HepG2 (cell line): ENCODE measurements at regions not wholly inside any gene's neighbourhood (a gene's known extent, or its start where the extent isn't known, plus 50 kb on each side); places are given as distances from the start of the nearest gene placed in this dataset.
A peak's percentile ranks its signal among the peaks of the same experiment; 100 is the strongest.

Experiments
- ATAC-seq: fragments of 200-7000 bp; cut with Tn5 transposase; 3 replicates; pipeline ENCODE4 v1.9.1; 2020; ENCODE audit warnings: mild to moderate bottlenecking, moderate library complexity
- BruUV-seq: library from RNA; stranded (reverse); fragments of 400-500 nt; replicated peaks from 2 replicates; lab custom pipeline; 2021; lab: Mats Ljungman, UMichigan
- CTCF ChIA-PET: fragments of 300-600 bp; formaldehyde crosslinking; extraction: SDS; loops from one replicate; lab custom pipeline; 2021; ENCODE audit warnings: low total read pairs, inconsistent platforms, low intra/inter-chr PET ratio; lab: Yijun Ruan, JAX
- POLR2A ChIA-PET: fragments of 350-600 bp; sonication (Branson Sonifier 250); formaldehyde crosslinking; loops from one replicate; lab custom pipeline; 2020; ENCODE audit warnings: antibody characterized with exemption, inconsistent platforms; lab: Yijun Ruan, JAX
- DNase-seq: peaks from one replicate; pipeline ENCODE4 v3.0.0-alpha.2; 2015; ENCODE audit warnings: low spot score
- FAIRE-seq: peaks from 3 replicates; lab custom pipeline; 2011; peaks lifted over from hg19 to GRCh38; lab: Jason Lieb, UNC
- H2AFZ ChIP-seq: one replicate; pipeline ENCODE4 v1.6.1; 2011; ENCODE audit warnings: low read length, inconsistent platforms
- H3K27ac ChIP-seq: fragments of 300-600 bp; 3 replicates; pipeline ENCODE4 v1.8.0; 2011; ENCODE audit warnings: mixed run types, mild to moderate bottlenecking, mixed read lengths, low read length, inconsistent platforms; ENCODE audit not compliant: insufficient read depth; ENCODE audit errors: extremely low read length
- H3K27me3 ChIP-seq, 2 experiments: fragments of 200-600 bp in 1 of 2; 2 replicates in 1 of 2; 3 replicates in 1 of 2; pipeline versions ENCODE4 v1.6.0 to v1.8.0; 2011; ENCODE audit warnings: low read length in 2 of 2, mild to moderate bottlenecking in 2 of 2, moderate library complexity in 2 of 2, inconsistent platforms in 1 of 2; ENCODE audit not compliant: insufficient read depth in 2 of 2, control insufficient read depth in 1 of 2
- H3K36me3 ChIP-seq, 2 experiments: fragments of 200-600 bp in 1 of 2; replicated peaks in 1 of 2; 2 replicates in 1 of 2; 3 replicates in 1 of 2; pipeline versions ENCODE4 v1.5.1 to v1.8.0; 2011; ENCODE audit warnings: low read length in 2 of 2, inconsistent platforms in 1 of 2; ENCODE audit not compliant: insufficient read depth in 2 of 2, control insufficient read depth in 1 of 2
- H3K4me1 ChIP-seq: 2 replicates; pipeline ENCODE4 v1.5.1; 2012; ENCODE audit warnings: low read length, inconsistent platforms; ENCODE audit not compliant: insufficient read depth
- H3K4me2 ChIP-seq: 2 replicates; pipeline ENCODE4 v1.6.0; 2011; ENCODE audit warnings: low read depth, low read length, inconsistent platforms
- H3K4me3 ChIP-seq, 3 experiments: fragments of 200-600 bp in 1 of 3; sonication (generic), shearing (Covaris generic) in 1 of 3; replicated peaks in 1 of 3; 2 replicates each; pipeline ENCODE4 v1.5.1; 2011 to 2016; ENCODE audit warnings: low read length in 3 of 3, inconsistent platforms in 2 of 3, low read depth in 2 of 3, mild to moderate bottlenecking in 2 of 3, control low read depth in 1 of 3, mixed read lengths in 1 of 3; ENCODE audit not compliant: insufficient read depth in 1 of 3
- H3K79me2 ChIP-seq: one replicate; pipeline ENCODE4 v1.6.1; 2011; ENCODE audit warnings: low read length, inconsistent platforms; ENCODE audit not compliant: insufficient read depth
- H3K9ac ChIP-seq: 2 replicates; pipeline ENCODE4 v1.6.0; 2011; ENCODE audit warnings: mild to moderate bottlenecking, low read depth, low read length, inconsistent platforms; ENCODE audit not compliant: insufficient read depth
- H3K9me3 ChIP-seq: 2 replicates; pipeline ENCODE4 v1.5.1; 2012; ENCODE audit warnings: mild to moderate bottlenecking, low read length
- H4K20me1 ChIP-seq: 2 replicates; pipeline ENCODE4 v1.6.0; 2011; ENCODE audit warnings: inconsistent platforms, mild to moderate bottlenecking, low read length, moderate library complexity; ENCODE audit not compliant: insufficient read depth
- HNRNPLL ChIP-seq: fragments of 200-400 bp; formaldehyde crosslinking; IDR thresholded peaks from 2 replicates; pipeline ENCODE4 v1.6.1; 2017; ENCODE audit warnings: mild to moderate bottlenecking, low read depth, low read length; ENCODE audit not compliant: poor library complexity, severe bottlenecking
- PCBP1 ChIP-seq: fragments of 200-400 bp; formaldehyde crosslinking; IDR thresholded peaks from 2 replicates; pipeline ENCODE4 v1.6.1; 2017; ENCODE audit warnings: mild to moderate bottlenecking, low read depth, low read length, borderline replicate concordance
- SMAD3 ChIP-seq: sonication (generic); formaldehyde crosslinking; IDR thresholded peaks from 2 replicates; pipeline ENCODE4 v1.4.0; 2020; ENCODE audit warnings: missing genetic modification reagents
- WGBS: methylation state at CpG from one replicate; pipeline ENCODE4 v1.1.6; 2017; ENCODE audit warnings: low lambda C conversion rate; 5-methylcytosine and 5-hydroxymethylcytosine counted together
- in situ Hi-C: cut with HindIII; loops from 2 replicates; pipeline ENCODE4 v1.10.0; 2017; ENCODE audit warnings: low pct_unique_long_range_greater_than_20kb; ENCODE audit not compliant: extremely low pct_ligation_motif_present
- intact Hi-C: fragments of 100-400 bp; cut with micrococcal nuclease; formaldehyde crosslinking; loops from one replicate; pipeline ENCODE4 v1.10.0; 2022; ENCODE audit not compliant: unreplicated experiment
- TF ChIP-seq, protein P1 (sequence below): sonication (generic); formaldehyde crosslinking; IDR thresholded peaks from 2 replicates; pipeline ENCODE4 v1.5.1; 2020; ENCODE audit warnings: mild to moderate bottlenecking, missing genetic modification reagents, moderate library complexity

DNA sequence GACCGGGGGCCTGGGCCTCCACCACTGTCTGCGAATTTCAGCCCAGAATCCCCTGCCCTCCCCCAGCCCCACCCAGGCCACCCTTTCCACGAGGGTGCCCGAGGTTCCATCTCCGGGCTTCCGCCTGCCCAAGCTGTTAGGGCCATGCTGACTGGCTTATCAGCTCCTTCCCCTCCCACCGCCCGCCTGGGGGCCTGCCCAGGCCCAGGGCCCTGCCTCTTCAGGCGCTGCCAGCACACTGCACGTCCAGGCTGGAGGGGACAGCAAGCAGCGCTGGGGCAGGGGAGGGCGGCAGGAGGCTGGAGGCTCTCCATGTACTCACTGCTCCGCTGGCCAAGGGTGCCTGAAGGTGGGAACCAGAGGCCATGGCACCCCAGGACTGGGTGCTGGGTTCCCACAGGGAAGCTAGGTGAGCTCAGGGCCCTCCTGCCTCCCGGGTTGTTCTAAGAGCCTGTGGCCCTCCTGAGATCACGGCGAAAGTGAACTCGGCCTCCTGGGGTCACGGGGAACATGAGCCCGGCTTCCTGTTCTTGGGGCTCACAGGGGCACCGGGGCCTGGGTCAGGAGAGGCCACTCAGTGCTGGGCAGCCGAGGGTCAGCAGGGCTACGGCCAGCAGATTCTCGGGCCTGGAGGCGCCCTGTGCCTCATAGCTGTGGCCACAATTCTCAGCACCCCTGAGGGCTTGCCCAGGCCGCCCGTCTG lies 57.7 kb upstream of the EGFL7 start:
- Histone ChIP-seq H3K4me3 (no peak overlapping the region), H3K4me2 (no peak overlapping the region), H3K27ac (no peak overlapping the region), H3K79me2 (no peaks in the 10 kb centered on the region), H2AFZ (no peak overlapping the region), H3K9me3 (no peaks in the 10 kb centered on the region), H3K9ac (no peak overlapping the region), H4K20me1 (peaks cover 14% of the 10 kb centered on the region), H3K27me3 (peaks cover 31 to 89% of the 10 kb centered on the region in 2 experiments), H3K36me3 (no peaks in the 10 kb centered on the region), H3K4me1 (peaks cover 22% of the 10 kb centered on the region)
- peak; percentile 6 for TF ChIP-seq HNRNPLL
- TF ChIP-seq PCBP1 = 0 out of 2 replicates have a peak, but pooled peaks have one; percentile 4
- TF ChIP-seq, protein P1, sequence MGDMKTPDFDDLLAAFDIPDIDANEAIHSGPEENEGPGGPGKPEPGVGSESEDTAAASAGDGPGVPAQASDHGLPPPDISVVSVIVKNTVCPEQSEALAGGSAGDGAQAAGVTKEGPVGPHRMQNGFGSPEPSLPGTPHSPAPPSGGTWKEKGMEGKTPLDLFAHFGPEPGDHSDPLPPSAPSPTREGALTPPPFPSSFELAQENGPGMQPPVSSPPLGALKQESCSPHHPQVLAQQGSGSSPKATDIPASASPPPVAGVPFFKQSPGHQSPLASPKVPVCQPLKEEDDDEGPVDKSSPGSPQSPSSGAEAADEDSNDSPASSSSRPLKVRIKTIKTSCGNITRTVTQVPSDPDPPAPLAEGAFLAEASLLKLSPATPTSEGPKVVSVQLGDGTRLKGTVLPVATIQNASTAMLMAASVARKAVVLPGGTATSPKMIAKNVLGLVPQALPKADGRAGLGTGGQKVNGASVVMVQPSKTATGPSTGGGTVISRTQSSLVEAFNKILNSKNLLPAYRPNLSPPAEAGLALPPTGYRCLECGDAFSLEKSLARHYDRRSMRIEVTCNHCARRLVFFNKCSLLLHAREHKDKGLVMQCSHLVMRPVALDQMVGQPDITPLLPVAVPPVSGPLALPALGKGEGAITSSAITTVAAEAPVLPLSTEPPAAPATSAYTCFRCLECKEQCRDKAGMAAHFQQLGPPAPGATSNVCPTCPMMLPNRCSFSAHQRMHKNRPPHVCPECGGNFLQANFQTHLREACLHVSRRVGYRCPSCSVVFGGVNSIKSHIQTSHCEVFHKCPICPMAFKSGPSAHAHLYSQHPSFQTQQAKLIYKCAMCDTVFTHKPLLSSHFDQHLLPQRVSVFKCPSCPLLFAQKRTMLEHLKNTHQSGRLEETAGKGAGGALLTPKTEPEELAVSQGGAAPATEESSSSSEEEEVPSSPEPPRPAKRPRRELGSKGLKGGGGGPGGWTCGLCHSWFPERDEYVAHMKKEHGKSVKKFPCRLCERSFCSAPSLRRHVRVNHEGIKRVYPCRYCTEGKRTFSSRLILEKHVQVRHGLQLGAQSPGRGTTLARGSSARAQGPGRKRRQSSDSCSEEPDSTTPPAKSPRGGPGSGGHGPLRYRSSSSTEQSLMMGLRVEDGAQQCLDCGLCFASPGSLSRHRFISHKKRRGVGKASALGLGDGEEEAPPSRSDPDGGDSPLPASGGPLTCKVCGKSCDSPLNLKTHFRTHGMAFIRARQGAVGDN = peak; percentile 19; the same call in 1 of the 2 replicates
- TF ChIP-seq SMAD3 (CRISPR knock-in tag) = no peak
- POLR2A ChIA-PET = no interaction called here
- in situ Hi-C loops (loop anchor here (5.0 kb wide), 1 partner anchor 53 kb away; no protein-coding TSS in a partner anchor), intact Hi-C loops (no loop called here)
- ATAC-seq (peak; percentile 54), FAIRE-seq (no peak), DNase-seq (no peak)
- BruUV-seq = no TSS peak
- 37% methylated on average over 5 of the region's 26 CpGs for WGBS
- CTCF ChIA-PET = no interaction called here
